Kidney glomerular epithelial cell (primary cell): ENCODE measurements at regions not wholly inside any gene's neighbourhood (a gene's known extent, or its start where the extent isn't known, plus 50 kb on each side); places are given as distances from the start of the nearest gene placed in this dataset.

Experiments
- DNase-seq: peaks from one replicate; lab custom pipeline; 2025; lab: John Stamatoyannopoulos, UW

GRCh38 chr16:79754501-79754900 is 154.0 kb upstream of the MAF start:
- DNase-seq: no peak

- DNase-seq: no peak
These were observed 153.5 kb upstream of the MAF start for GRCh38 chr16:79754081-79754480.

GRCh38 chr16:79753286-79753685 is 152.7 kb upstream of the MAF start:
- no peak for DNase-seq

DNA sequence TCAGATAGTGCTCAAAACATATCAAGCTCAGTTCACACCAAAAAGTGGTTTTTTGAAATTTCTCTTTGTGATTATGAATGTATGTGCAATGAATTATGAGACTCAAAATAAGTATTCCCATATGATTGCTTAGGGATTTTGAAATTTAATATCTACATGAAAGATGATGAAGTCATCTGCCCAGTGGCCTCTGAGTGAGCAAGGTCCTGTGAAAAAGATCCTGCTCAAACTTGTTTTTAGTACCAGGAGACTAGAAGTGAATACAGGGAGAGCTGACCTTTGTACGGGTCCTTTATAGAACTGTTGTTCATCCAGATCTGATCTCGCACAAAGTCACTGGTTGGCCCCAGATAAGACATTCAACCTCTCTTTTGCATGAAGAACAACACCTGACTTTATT is 151.9 kb upstream of the MAF start:
- DNase-seq: no peak

- DNase-seq: no peak
These were observed 151.1 kb upstream of the MAF start for GRCh38 chr16:79751471-79752184.

DNA sequence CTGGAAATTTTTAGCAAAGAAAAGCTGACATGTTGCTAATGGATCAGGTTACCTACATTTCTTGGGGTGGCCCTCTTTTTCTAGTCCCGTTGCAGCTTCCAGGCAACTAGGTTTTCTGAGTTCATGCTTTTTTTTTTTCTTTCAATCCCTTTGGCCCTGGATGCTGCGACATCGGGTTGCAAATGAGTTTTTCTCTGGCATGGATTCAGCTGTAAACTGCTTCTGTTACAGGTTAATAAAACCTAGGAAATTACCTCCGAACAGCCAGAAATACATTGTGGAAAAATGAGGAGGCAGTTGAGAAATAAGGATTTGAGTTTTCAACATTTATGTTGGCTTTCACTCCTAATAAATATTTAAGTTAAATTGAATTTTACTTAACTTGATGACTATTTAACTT is 149.8 kb upstream of the MAF start:
- no peak for DNase-seq

- no peak for DNase-seq
These were observed 148.1 kb upstream of the MAF start for GRCh38 chr16:79748629-79749028.

- DNase-seq: no peak
These were observed 147.2 kb upstream of the MAF start for GRCh38 chr16:79747688-79748087.

- no peak for DNase-seq
These were observed 139.7 kb upstream of the MAF start for GRCh38 chr16:79740252-79740651.

GRCh38 chr16:79735271-79735670 is 134.7 kb upstream of the MAF start:
- no peak for DNase-seq

DNA sequence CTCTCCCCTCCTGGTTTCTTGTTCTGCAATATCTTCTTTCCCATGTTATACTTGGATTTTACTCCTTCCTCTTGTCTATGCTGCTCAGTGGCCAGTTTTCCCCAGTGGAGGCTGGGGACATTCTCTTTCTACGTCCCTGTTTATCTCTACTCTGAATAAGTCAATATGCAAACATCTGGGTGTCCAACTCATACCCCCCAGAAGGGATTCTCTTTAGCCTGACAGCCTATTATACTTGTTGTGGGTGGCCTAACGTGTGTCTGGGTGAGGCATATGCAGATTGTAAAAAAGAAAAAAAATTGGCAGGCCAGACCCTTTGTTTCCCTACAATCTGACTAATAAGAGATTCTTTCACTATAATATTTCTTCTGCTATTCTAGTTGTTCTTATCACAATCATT is 134.2 kb upstream of the MAF start:
- DNase-seq: no peak

GRCh38 chr16:79728923-79729240 is 128.3 kb upstream of the MAF start:
- no peak for DNase-seq

- no peak for DNase-seq
These were observed 127.7 kb upstream of the MAF start for GRCh38 chr16:79728048-79728922.

- DNase-seq: no peak
These were observed 126.4 kb upstream of the MAF start for GRCh38 chr16:79726902-79727301.

GRCh38 chr16:79725051-79725450 is 124.5 kb upstream of the MAF start:
- DNase-seq: no peak

DNA sequence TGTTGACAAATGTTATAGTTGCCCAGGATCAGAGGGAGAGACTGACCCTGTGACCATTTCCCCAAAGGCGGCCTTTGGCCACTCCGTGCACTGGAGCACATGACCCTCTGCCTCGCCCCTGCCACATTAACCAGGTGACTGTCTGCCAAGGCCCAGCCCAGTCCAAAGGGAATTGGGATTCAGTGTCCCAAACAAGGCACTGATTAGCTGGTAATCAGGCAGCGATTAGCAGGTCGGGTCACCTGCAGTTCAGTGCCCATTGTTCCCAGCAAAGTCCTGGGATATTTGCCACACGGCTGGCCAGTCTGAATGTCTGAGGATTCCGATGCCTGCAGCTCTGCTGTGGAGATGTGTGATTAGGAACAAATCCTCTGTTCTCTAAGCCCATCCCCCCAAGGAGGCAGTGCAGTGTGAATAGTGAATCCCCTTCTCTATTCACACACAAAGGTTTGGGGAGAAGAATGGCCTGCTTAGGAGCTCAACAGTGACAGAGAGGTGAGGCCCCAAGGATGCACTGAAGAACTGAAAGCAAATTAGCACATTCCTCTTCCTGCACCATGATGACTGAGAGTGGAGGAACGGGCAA is 123.1 kb upstream of the MAF start:
- DNase-seq: no peak

DNA sequence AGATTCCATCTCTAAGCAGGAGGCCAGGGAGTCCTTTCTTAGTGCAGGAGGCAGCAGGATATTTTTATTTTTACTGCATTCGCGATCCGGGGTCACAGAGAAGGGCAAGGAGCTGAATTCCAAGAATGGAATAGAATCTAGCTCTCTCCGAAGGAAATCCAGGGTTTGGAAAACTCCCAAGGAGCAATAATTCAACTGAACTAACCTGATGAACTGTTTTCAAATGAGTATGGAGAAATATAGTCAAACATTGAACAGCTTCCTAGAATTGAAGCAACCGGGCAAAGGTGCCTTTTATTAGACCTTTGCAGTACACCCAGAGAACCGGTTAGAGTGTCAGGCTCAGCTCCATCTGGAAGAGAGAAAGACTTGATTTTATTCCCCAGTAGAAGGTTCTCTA is 120.7 kb upstream of the MAF start:
- no peak for DNase-seq

DNA sequence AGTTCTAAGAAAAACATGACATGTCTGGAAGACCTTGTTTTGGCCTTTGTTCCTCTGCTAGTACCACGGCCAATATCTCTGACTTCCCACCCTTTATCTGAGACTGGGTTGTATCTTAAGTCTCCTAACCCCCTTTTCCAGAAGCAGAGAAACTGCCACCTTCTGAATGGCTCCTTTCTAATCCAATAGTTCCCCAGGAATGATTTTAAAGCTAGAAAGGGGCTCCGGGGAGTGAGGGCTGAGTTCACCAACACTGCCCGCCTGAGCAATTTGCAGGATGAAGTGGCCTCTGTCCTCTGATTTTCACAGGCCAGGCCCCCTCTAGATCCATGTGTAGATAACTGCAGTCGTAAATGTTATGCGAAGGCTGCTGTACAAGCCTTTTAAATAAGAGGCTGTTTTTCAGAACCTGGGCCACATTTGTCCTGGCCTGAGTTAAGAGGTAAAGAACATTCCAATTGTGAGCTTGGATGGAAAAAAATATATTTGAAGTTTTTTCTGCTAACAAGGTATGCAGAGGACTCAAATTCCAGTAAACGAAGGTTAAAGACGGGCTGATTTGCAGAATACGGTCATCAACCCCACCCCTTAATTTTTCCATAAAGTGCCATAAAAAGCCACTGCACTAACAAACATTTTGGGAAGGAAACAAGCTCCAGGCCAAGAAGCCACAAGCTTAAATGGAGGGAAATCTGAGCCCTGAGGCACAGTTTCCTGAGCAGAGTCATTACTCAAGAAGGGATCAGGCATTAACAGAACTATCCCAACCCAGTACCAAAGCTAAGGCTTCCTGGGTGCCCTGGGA is 117.0 kb upstream of the MAF start:
- no peak for DNase-seq

- DNase-seq: no peak
These were observed 116.3 kb upstream of the MAF start for GRCh38 chr16:79716645-79717332.

DNA sequence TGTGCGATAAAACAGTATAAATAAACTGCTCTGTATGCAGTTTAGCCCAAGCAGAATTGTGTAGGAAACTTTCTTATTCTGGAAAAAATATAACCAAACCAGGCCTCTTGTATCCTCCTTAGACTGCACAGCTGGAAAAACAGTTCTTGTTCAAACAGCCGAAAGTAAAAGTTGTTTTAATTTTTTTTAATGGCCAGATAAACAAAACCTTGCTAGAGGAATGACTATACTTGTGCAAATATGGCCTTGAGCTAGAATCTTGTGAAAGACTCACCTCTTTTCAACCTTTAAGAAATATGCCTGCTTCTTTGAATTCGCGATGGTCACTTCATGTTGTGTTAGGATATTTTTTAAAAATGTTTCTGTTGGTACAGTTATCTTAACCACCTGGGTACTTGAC is 114.5 kb upstream of the MAF start:
- DNase-seq: no peak

GRCh38 chr16:79714440-79714839 is 113.9 kb upstream of the MAF start:
- DNase-seq: no peak
